Kidney glomerular epithelial cell (primary cell): ENCODE measurements at regions not wholly inside any gene's neighbourhood (a gene's known extent, or its start where the extent isn't known, plus 50 kb on each side); places are given as distances from the start of the nearest gene placed in this dataset.

Experiments used
- DNase-seq: peaks from one replicate; lab custom pipeline; 2025; lab: John Stamatoyannopoulos, UW

- no peak for DNase-seq
Observed at GRCh38 chr1:22245726-22246125, 102.8 kb upstream of the WNT4 start.

- DNase-seq, result no peak
Observed at GRCh38 chr1:22246755-22247480, 104.0 kb upstream of the WNT4 start.

- no peak for DNase-seq
Observed at GRCh38 chr1:22247527-22248245, 104.8 kb upstream of the WNT4 start.

- DNase-seq, result no peak
Observed at GRCh38 chr1:22248746-22249145, 105.8 kb upstream of the WNT4 start.

- peak; percentile 17 for DNase-seq
Observed at GRCh38 chr1:22249928-22250680, 107.2 kb upstream of the WNT4 start.

- no peak for DNase-seq
Observed at GRCh38 chr1:22250724-22251123, 107.8 kb upstream of the WNT4 start.

GRCh38 chr1:22252251-22252650 lies 109.4 kb upstream of the WNT4 start:
- DNase-seq, result no peak

GRCh38 chr1:22253012-22253790 lies 110.3 kb upstream of the WNT4 start:
- peak; percentile 49 for DNase-seq

GRCh38 chr1:22254756-22255155 lies 111.9 kb upstream of the WNT4 start:
- DNase-seq, result no peak

GRCh38 chr1:22255341-22256212 lies 112.7 kb upstream of the WNT4 start:
- DNase-seq, result peak; percentile 45

- DNase-seq, result no peak
Observed at GRCh38 chr1:22256213-22256512, 113.3 kb upstream of the WNT4 start.

GRCh38 chr1:22257290-22258275 lies 114.7 kb upstream of the WNT4 start:
- no peak for DNase-seq

GRCh38 chr1:22258698-22259097 lies 115.8 kb upstream of the WNT4 start:
- peak; percentile 17 for DNase-seq

GRCh38 chr1:22259551-22260282 lies 116.8 kb upstream of the WNT4 start:
- DNase-seq, result peak; percentile 12

- no peak for DNase-seq
Observed at GRCh38 chr1:22260860-22261432, 118.0 kb upstream of the WNT4 start.

GRCh38 chr1:22261580-22261979 lies 118.7 kb upstream of the WNT4 start:
- DNase-seq, result no peak

GRCh38 chr1:22262583-22262982 lies 119.7 kb upstream of the WNT4 start:
- no peak for DNase-seq

- no peak for DNase-seq
Observed at GRCh38 chr1:22263359-22263758, 120.5 kb upstream of the WNT4 start.
